Stimulated activated CD4-positive, alpha-beta T cell treated with anti-CD3 and anti-CD28 coated beads, TNF-alpha, amount 100 ng/mL, for 24 hours (primary cell): ENCODE measurements at regions not wholly inside any gene's neighbourhood (a gene's known extent, or its start where the extent isn't known, plus 50 kb on each side); places are given as distances from the start of the nearest gene placed in this dataset.

ENCODE experiments used
- DNase-seq, 3 experiments: peaks; one replicate each; pipeline ENCODE4 v3.0.0-alpha.2; 2020; ENCODE audit warnings: low read depth in 3 of 3

DNA sequence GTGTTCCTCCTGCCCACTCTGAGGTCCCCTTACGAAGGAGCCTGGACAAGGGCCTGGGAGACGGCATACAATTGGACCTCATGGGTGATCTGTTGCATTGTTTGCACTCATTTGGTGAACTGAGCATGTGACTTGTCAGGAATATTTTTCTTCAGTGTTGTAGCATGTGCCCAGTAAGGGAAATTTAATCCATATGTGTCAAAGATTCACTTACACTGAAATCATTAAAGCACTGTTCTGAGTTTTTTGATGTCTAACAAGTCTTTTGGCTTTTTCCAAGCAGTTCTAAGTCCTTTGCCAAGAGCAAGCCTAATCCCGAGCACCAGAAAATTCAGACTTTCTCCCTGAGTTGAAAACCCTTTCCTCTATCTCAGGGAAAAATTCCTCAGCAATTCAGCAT, 61.6 kb upstream of the RPS23 start:
- DNase-seq = no peak

DNA sequence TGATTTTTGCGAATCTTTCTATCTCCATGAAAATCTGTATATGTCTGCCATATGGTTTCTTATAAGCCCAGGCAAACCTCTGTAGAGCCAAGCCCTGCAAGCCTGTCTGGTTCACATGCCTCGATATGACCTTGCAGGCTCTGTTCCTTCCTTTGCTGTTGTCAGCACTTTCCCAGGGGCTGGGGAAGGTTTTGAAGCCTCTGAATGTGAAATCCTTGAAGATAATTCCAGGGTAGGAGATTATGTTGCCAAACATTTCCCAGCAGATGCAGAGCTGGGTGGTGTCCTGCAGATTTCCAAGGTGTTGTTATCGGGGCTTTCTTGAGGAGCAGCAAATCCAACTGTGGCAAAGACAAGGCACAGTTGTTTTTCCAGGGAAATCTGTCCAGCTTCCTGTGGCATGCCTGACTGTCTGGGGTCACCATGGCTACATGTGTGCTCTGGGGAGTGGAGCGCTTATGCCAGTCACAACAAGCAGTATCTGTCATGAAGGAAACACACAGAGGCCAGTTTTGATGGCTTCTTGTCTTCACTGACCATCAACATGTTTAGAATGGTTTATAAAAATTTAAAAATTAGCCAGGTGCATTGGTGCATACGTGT, 60.7 kb upstream of the RPS23 start:
- no peak for DNase-seq

DNA sequence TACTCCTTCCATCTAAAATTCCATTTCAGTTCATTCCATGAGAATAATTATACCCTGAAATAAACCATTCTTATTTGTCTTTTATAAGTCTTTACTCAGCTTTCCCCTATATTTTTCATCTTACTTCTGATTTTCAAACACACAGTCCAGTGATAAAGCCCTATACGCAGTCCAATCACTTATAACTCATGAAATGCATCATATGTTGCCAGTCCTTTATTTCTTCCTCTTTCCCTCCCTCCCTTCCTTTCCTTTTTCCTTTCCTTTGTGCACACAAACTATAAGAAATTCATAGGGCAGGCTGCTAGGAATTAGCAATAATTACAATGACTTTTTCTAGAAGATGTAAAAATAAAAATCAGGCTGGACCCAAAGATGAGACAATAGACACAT, 58.8 kb upstream of the RPS23 start:
- DNase-seq = no peak

DNA sequence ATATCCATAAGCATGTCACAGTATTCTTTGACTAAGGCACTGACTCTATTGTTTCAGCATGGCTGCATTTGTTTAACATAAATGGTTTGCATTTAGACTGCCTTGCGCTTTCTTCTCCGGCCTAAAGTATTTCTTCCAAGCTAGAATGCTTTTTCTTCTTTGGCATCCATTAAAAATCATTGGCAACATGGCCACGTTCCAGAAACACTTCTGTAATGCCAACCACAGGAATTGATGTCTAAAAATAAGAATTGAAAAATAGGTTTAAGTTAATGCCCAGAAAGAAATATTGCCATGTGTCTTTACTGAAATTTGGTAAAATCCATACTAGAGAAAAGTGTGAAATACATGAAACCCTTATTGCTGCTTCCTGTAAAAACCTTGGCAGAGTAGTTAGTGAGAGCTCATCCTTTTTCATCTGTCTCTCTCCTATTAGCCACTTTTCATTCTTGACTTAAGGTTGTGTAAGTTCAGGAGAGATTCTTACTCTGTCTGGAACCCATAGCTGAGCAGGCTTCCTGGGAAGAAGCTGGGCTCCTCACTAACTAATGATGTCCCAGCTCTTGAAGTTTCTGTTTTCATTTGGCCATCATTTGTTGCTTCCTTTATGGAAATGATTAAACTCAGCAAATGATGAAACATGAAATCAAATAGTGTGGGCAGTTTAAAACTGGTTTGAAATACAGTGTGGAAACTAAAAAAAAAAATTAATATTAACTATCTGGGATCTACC, 58.2 kb upstream of the RPS23 start:
- no peak for DNase-seq

DNA sequence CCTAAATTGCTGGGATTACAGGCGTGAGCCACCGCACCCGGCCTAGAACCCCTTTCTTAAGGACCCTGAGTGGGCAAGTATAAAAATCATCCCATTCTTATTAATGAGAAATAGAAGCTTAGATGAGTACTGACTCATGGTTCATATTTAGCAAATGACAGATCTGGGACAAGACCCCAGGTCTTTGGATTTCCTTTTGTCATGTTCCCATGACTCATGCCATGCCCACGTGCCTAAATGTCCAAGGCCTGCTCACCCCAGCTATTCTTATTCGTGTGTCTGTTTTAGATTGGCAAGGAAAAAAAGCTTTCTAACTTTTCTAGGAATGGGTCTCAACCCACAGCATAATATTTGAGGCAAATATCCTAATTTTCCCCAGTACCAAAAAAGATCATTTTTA, 57.7 kb upstream of the RPS23 start:
- DNase-seq = no peak

DNA sequence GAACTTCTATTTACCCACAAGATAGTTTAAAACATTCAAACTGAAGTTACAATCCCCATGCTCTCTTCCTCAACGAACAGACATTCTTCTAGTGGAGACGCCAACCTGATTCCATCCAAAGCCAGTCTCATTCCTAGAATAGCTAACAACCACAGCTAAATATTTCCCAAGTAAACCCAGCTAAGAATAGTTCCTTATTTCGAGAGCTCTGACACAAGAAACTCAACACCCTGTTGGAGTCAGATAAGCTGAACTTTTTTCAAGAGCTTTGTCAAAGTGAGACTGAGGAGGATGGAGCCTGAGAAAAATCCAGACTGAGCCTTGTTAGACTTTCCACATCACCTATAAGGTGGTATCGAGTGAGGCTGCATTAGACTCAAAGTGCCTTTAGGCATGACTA, 56.7 kb upstream of the RPS23 start:
- no peak for DNase-seq

DNA sequence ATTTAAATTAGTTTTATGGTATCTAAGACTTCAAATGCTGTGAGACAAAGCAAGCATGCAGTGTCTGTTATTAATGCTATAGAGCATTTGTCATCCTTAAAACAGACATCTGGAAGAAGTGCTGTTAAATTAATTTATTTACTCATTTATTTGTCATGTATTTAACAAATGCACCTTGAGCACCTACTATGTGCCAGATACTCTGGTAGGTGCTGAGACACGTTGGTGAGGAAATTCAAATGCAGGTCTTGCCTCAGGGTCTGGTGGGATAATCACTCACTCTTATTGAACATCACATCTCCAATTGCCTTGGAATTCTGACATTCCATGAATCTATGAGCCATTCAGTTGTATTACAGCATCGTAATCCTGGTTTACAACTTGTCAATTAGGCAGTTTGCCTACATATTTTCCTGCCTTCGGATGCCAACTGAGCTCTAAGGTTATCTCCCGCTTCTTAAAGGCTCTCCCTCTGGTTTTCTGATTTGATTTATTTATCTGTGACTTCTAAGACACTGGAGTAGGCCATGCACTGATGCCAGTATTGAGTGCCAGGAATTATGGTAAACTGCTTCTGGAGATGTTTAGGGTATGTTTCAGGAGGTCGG, 56.0 kb upstream of the RPS23 start:
- no peak for DNase-seq

DNA sequence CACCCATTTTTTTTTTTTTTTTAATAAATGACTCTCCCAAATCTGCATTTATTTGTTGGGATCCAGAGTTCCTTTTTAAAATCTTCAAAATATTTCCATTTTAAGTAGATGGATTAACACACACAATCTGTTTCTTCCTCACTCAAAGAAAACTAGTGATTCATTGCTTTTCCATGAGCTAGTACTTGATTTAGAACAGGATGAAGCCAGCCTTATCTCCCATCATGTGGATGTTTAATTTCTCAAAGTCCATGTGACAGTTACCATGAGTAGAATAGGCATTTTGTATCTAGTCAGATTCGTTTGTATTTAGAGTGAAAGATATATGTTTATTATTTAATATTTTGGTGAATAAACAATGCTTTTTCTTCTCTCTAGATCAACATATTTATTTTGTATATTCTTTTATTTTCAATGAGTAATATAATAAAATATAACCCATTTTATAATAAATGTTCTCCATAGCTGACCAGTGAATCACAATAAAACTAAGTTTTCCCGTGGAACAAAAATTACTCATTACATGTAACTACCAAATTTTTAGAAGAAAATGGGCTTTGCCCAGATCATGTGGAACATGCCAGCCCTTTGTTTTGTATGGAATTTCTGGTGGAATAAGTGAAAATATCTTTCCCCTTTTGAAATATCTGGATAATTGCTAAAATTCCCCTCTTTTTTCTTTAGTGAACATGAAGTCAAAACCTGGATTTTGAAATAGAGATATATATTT, 54.9 kb upstream of the RPS23 start:
- DNase-seq = no peak

DNA sequence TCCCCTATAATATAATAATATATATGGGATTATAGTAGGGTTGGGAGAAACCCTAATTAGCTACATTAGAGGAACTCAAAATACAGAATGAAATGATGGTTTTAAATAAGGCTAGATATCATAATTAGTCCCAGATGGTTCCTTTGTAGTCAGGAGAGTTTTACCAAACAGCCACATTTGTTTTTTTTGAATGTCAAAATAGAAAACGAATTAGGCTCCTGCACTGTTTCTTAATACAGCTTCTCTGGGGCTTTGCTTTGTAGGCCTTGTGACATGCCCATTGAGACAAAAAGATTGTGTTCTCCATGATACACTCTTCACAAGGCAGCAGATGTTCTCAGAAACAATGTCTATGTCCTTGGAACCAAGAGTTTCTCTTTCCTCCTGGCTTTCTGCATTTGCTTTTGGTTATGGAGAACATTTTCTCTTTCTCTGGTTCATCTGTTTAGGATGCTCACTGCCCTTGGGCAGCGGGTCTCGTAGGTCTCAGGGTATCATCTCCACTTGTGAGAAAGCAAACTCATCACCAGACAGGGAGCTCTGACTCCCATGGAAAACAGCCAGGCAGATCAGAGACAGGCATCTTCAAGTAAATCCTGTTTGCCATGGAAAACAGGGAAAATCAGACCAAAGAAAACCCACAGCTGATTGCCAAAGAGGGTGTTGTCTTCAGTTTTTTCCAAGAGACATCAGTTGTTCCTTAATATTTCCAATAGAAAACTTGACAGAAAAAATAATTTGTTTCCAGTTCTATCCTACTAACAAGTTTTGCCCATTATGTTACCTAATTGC, 54.1 kb upstream of the RPS23 start:
- DNase-seq = no peak

DNA sequence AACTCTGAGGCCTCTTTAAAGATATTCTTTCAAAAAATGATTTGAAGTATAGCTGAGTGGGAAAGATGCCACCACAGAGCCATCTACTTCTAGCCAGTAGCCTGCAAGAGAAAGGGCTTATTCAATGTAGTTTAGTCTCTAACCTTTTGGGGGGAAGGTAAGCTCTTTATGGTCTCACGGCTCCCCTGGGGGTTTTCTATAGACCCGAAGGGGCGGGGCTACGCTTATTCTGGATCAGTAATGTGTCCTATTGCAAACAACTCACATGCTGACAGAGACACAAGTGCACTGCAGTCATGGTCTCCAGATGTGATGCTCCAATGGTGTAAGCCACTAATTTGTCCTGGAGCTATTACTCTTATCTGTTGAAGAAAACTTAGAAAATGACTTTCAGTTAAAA, 53.4 kb upstream of the RPS23 start:
- DNase-seq = no peak

DNA sequence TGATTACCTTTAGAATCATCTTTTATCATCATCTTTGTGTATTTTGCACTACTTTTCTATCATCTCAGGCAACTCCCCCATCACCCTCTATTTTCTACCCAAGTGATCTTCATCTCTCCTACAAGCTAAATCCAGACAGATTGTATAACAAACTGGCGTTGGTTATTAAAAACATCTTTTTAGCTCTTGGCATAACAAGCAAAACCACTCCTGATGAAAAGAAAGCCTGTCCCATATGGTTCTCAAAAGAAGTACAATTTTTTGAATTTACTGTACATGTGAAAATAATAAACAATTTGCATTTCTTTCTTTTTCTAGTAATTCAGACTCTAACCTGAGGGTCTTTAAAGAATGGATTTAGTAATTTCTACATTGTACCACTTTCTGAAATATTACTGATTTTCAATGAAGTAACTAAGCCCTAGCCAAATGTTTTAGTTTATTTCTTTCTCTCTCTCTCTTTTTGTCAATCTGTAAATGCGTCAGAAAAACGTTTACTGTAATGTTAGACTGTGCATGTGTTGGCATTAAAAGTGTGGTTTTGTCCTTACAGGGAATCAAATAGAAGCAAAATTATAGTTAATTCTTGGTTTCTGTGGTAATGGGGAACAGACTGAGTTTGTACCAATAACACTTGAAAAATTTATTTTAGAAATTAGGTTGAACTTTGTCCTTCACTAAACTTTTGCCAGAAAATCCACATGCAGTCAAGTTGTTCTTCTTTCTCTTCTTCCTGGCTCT, 52.5 kb upstream of the RPS23 start:
- no peak for DNase-seq

DNA sequence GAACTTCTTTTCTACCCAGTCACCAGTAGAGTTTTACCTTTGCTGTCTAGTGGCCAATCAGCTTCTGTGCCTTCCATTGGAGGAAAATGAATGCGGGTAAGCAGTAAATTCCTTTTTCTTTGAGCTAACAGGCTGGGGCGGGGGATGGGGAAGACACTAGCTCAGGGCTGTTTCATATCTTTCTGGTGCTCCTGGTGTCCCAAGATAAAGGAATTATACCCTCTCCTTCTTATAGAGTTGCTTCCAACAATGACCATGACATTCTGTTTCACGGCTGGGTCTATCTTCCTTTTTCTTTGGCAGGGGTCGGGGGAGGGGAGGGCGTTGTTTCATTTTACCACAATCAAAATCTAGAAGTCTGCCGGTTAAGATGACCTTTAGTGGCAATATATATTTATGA, 51.2 kb upstream of the RPS23 start:
- DNase-seq = no peak
